Left ventricle myocardium inferior (tissue), 1 donor: ENCODE measurements at regions not wholly inside any gene's neighbourhood (a gene's known extent, or its start where the extent isn't known, plus 50 kb on each side); places are given as distances from the start of the nearest gene placed in this dataset.

Experiments used
- DNase-seq: peaks from one replicate; pipeline ENCODE4 v3.0.0-alpha.2; 2020
- H3K27ac ChIP-seq: fragments of 200-600 bp; replicated peaks from 2 replicates; pipeline ENCODE4 v1.8.0; 2021
- H3K27me3 ChIP-seq: fragments of 200-600 bp; 2 replicates; pipeline ENCODE4 v1.8.0; 2021; ENCODE audit warnings: low read depth
- H3K36me3 ChIP-seq: fragments of 200-600 bp; 2 replicates; pipeline ENCODE4 v1.8.0; 2021
- H3K4me1 ChIP-seq: fragments of 200-600 bp; 2 replicates; pipeline ENCODE4 v1.8.0; 2021
- H3K4me3 ChIP-seq: fragments of 200-600 bp; 2 replicates; pipeline ENCODE4 v1.8.0; 2021; ENCODE audit warnings: mild to moderate bottlenecking, moderate library complexity
- H3K9me3 ChIP-seq: fragments of 200-600 bp; replicated peaks from 2 replicates; pipeline ENCODE4 v1.8.0; 2021
- CTCF ChIP-seq: fragments of 200-600 bp; IDR thresholded peaks from 2 replicates; pipeline ENCODE4 v1.8.0; 2021; ENCODE audit warnings: antibody characterized with exemption, mild to moderate bottlenecking, borderline replicate concordance
- intact Hi-C: fragments of 100-400 bp; cut with micrococcal nuclease; formaldehyde crosslinking; loops from one replicate; pipeline ENCODE4 v1.11.0; 2022
- donor health status: DM: no; HTN: yes; CAD: no; lungs with severe emphysema.

- Histone ChIP-seq H3K4me1 (no peaks in the 10 kb centered on the region), H3K27ac (no peak overlapping the region), H3K27me3 (peaks cover 59% of the 10 kb centered on the region), H3K36me3 (no peaks in the 10 kb centered on the region), H3K4me3 (no peak overlapping the region), H3K9me3 (no peaks in the 10 kb centered on the region)
- no peak for TF ChIP-seq CTCF
- intact Hi-C loops: no loop called here
- no peak for DNase-seq
These were observed 108.3 kb upstream of the TTC34 start for GRCh38 chr1:2909797-2910196.

GRCh38 chr1:2910211-2910610 is 108.7 kb upstream of the TTC34 start:
- H3K27ac ChIP-seq: no peak overlapping the region
- no peaks in the 10 kb centered on the region for H3K36me3 ChIP-seq
- no peak for TF ChIP-seq CTCF
- intact Hi-C loops: no loop called here
- peaks cover 55% of the 10 kb centered on the region for H3K27me3 ChIP-seq
- no peaks in the 10 kb centered on the region for H3K9me3 ChIP-seq
- no peak overlapping the region for H3K4me3 ChIP-seq
- no peak for DNase-seq
- H3K4me1 ChIP-seq: no peaks in the 10 kb centered on the region

GRCh38 chr1:2911421-2912178 is 109.7 kb upstream of the ACTRT2 start:
- intact Hi-C loops: no loop called here

GRCh38 chr1:2912424-2913061 is 108.7 kb upstream of the ACTRT2 start:
- H3K9me3 ChIP-seq: no peaks in the 10 kb centered on the region
- no peak overlapping the region for H3K4me3 ChIP-seq
- no peaks in the 10 kb centered on the region for H3K4me1 ChIP-seq
- H3K36me3 ChIP-seq: no peaks in the 10 kb centered on the region
- no peak for TF ChIP-seq CTCF
- intact Hi-C loops: no loop called here
- DNase-seq: no peak
- H3K27ac ChIP-seq: no peak overlapping the region
- peaks cover 31% of the 10 kb centered on the region for H3K27me3 ChIP-seq

More at GRCh38 chr1:2911421-2912178, 109.7 kb upstream of the ACTRT2 start:
- H3K36me3 ChIP-seq: no peaks in the 10 kb centered on the region
- H3K27me3 ChIP-seq: peaks cover 41% of the 10 kb centered on the region
- H3K27ac ChIP-seq: no peak overlapping the region
- no peaks in the 10 kb centered on the region for H3K9me3 ChIP-seq
- H3K4me3 ChIP-seq: no peak overlapping the region
- no peak for DNase-seq
- no peaks in the 10 kb centered on the region for H3K4me1 ChIP-seq
- no peak for TF ChIP-seq CTCF

GRCh38 chr1:2913091-2913490 is 108.2 kb upstream of the ACTRT2 start:
- no peaks in the 10 kb centered on the region for H3K9me3 ChIP-seq
- DNase-seq: no peak
- H3K4me1 ChIP-seq: no peaks in the 10 kb centered on the region
- H3K27ac ChIP-seq: no peak overlapping the region
- H3K27me3 ChIP-seq: peaks cover 26% of the 10 kb centered on the region
- no peak for TF ChIP-seq CTCF
- no peak overlapping the region for H3K4me3 ChIP-seq
- no peaks in the 10 kb centered on the region for H3K36me3 ChIP-seq
- intact Hi-C loops: no loop called here
